IMR-90 (cell line): ENCODE measurements at regions not wholly inside any gene's neighbourhood (a gene's known extent, or its start where the extent isn't known, plus 50 kb on each side); places are given as distances from the start of the nearest gene placed in this dataset.

Experiments used
- BHLHE40 ChIP-seq: fragments of 150-350 bp; IDR thresholded peaks from 2 replicates; pipeline ENCODE4 v1.6.1; 2016; ENCODE audit warnings: mild to moderate bottlenecking, low read depth, low read length
- CEBPB ChIP-seq: IDR thresholded peaks from 2 replicates; pipeline ENCODE4 v1.6.1; 2012; ENCODE audit warnings: low read depth, low read length, improper control_type of control experiment
- ELK1 ChIP-seq: fragments of 150-350 bp; IDR thresholded peaks from 2 replicates; pipeline ENCODE4 v1.6.1; 2016; ENCODE audit warnings: low read depth, mild to moderate bottlenecking, low read length, moderate library complexity, borderline replicate concordance
- MAZ ChIP-seq: IDR thresholded peaks from 2 replicates; pipeline ENCODE4 v1.6.1; 2012; ENCODE audit warnings: low read depth, mild to moderate bottlenecking, low read length, improper control_type of control experiment, moderate library complexity, borderline replicate concordance
- NFE2L2 ChIP-seq: fragments of 150-350 bp; IDR thresholded peaks from 2 replicates; pipeline ENCODE4 v1.6.1; 2016; ENCODE audit warnings: low read depth, mild to moderate bottlenecking, low read length
- POLR2A ChIP-seq: IDR thresholded peaks from 2 replicates; pipeline ENCODE4 v1.6.1; 2012; ENCODE audit warnings: mild to moderate bottlenecking, low read depth, low read length
- RAD21 ChIP-seq: IDR thresholded peaks from 2 replicates; pipeline ENCODE4 v1.6.1; 2012; ENCODE audit warnings: low read length, improper control_type of control experiment
- RCOR1 ChIP-seq: IDR thresholded peaks from 2 replicates; pipeline ENCODE4 v1.6.1; 2012; ENCODE audit warnings: mild to moderate bottlenecking, low read length, improper control_type of control experiment; ENCODE audit not compliant: insufficient replicate concordance
- RFX5 ChIP-seq: IDR thresholded peaks from 2 replicates; pipeline ENCODE4 v1.8.0; 2012; ENCODE audit warnings: low read depth, mild to moderate bottlenecking, low read length, moderate library complexity
- SMC3 ChIP-seq: fragments of 150-350 bp; IDR thresholded peaks from 2 replicates; pipeline ENCODE4 v1.6.1; 2016; ENCODE audit warnings: low read depth, mild to moderate bottlenecking, antibody characterized with exemption, low read length, moderate library complexity
- TF ChIP-seq, protein P1 (sequence below): conservative IDR thresholded peaks from 2 replicates; pipeline ENCODE4 v1.5.1; 2012; ENCODE audit warnings: mild to moderate bottlenecking, low read depth, low read length, improper control_type of control experiment
- TF ChIP-seq, protein P2 (sequence below): fragments of 150-350 bp; IDR thresholded peaks from 2 replicates; pipeline ENCODE4 v1.6.1; 2017; ENCODE audit warnings: mild to moderate bottlenecking, antibody characterized with exemption, low read length, low read depth

- TF ChIP-seq, protein P1, sequence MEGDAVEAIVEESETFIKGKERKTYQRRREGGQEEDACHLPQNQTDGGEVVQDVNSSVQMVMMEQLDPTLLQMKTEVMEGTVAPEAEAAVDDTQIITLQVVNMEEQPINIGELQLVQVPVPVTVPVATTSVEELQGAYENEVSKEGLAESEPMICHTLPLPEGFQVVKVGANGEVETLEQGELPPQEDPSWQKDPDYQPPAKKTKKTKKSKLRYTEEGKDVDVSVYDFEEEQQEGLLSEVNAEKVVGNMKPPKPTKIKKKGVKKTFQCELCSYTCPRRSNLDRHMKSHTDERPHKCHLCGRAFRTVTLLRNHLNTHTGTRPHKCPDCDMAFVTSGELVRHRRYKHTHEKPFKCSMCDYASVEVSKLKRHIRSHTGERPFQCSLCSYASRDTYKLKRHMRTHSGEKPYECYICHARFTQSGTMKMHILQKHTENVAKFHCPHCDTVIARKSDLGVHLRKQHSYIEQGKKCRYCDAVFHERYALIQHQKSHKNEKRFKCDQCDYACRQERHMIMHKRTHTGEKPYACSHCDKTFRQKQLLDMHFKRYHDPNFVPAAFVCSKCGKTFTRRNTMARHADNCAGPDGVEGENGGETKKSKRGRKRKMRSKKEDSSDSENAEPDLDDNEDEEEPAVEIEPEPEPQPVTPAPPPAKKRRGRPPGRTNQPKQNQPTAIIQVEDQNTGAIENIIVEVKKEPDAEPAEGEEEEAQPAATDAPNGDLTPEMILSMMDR: no peak
- TF ChIP-seq POLR2A (no peak), RCOR1 (no peak), ELK1 (no peak), SMC3 (no peak), RFX5 (no peak), NFE2L2 (no peak), BHLHE40 (no peak), RAD21 (no peak), MAZ (no peak), CEBPB (no peak)
- TF ChIP-seq, protein P2, sequence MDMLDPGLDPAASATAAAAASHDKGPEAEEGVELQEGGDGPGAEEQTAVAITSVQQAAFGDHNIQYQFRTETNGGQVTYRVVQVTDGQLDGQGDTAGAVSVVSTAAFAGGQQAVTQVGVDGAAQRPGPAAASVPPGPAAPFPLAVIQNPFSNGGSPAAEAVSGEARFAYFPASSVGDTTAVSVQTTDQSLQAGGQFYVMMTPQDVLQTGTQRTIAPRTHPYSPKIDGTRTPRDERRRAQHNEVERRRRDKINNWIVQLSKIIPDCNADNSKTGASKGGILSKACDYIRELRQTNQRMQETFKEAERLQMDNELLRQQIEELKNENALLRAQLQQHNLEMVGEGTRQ: no peak
These were observed 488.6 kb downstream of the METTL4 start for GRCh38 chr18:2082676-2083075.
